Stimulated activated CD4-positive, alpha-beta T cell treated with anti-CD3 and anti-CD28 coated beads, Interleukin-1b, Interleukin-23, amount 100 ng/mL, for 24 hours (primary cell): ENCODE measurements at regions not wholly inside any gene's neighbourhood (a gene's known extent, or its start where the extent isn't known, plus 50 kb on each side); places are given as distances from the start of the nearest gene placed in this dataset.
"Not testable (repeated sequence)": the region's sequence is repeated elsewhere in the genome, so short reads cannot be mapped to it uniquely, and the experiment has no call there.

ENCODE experiments used
- DNase-seq, 4 experiments: peaks; one replicate each; pipeline ENCODE4 v3.0.0-alpha.2; 2020; ENCODE audit warnings: low read depth in 4 of 4, low spot score in 1 of 4

GRCh38 chr2:189308056-189308790, 128.7 kb upstream of the COL5A2 start:
- no peak for DNase-seq

DNA sequence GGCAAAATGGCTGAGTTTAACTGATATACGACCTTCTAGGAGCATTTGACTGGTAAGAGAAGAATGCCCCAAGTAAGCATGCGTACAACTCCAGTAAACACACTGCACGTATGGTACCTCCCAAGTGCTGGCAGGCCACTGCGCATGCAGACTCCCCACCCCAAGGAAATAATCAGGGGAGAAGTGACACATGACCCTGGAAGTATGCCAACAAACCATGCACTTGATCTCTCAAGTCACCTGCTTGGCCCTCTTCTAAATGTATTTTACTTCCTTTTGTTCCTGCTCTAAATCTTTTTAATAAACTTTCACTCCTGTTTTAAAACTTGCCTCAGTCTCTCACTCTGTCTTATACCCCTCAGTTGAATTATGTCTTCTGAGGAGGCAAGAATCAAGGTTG, 129.8 kb upstream of the COL5A2 start:
- DNase-seq = no peak

GRCh38 chr2:189312211-189312610, 129.1 kb upstream of the WDR75 start:
- DNase-seq = no peak

- DNase-seq = no peak
Measured at GRCh38 chr2:189312643-189313042, 128.6 kb upstream of the WDR75 start.

GRCh38 chr2:189318761-189319160, 122.5 kb upstream of the WDR75 start:
- no peak for DNase-seq

GRCh38 chr2:189319424-189319823, 121.8 kb upstream of the WDR75 start:
- DNase-seq = not testable (repeated sequence)

- no peak for DNase-seq
Measured at GRCh38 chr2:189327879-189328847, 113.1 kb upstream of the WDR75 start.

DNA sequence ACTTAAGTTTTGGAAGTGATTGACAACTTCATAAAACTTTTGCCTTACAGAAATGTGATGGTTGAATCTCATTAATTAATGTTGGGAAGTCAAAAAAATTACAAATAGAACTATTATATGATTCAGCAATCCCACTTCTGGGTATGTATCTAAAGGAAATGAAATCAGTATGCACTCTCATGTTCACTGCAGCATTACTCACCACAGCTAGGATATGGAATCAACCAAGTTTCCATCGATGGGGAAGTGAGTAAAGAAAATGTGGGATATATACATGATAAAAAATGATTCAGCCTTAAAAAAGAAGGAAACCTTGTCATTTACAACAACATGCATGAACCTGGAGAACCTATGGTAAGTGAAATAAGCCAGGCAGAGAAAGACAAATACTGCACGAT, 112.4 kb upstream of the WDR75 start:
- no peak for DNase-seq

DNA sequence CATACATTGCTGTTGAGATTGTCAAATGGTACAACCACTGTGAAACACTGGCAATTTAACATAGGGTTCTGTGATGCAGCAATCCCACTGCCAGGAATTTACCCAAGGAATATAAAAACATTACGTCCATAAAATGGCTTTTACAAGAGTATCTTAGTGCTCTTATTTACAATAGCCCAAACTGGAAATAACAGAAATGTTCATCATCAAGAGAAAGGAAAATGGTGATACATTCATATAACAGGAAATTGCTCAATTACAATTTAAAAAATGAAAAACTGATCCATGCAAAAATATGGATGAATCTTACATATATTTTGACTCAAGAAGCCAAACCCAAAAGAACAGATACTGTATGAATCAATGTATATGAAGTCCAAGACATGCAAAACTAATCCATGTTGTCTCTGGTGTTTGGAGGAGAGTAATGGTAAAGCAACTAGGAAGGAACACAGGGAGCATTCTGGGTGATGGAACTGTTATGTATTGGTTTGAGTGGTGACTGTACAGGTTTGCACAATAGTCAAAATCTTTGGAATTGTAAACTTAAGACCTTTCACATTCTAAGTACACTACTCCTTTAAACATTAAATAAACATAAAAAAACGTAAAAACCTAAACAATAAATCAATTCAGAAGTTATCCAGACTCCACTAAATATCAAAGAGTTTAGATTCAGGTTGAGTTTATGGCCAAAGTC, 104.8 kb upstream of the WDR75 start:
- DNase-seq = no peak

GRCh38 chr2:189337656-189338055, 103.6 kb upstream of the WDR75 start:
- DNase-seq = no peak

GRCh38 chr2:189338115-189338514, 103.2 kb upstream of the WDR75 start:
- no peak for DNase-seq

- no peak for DNase-seq
Measured at GRCh38 chr2:189341077-189341476, 100.2 kb upstream of the WDR75 start.

DNA sequence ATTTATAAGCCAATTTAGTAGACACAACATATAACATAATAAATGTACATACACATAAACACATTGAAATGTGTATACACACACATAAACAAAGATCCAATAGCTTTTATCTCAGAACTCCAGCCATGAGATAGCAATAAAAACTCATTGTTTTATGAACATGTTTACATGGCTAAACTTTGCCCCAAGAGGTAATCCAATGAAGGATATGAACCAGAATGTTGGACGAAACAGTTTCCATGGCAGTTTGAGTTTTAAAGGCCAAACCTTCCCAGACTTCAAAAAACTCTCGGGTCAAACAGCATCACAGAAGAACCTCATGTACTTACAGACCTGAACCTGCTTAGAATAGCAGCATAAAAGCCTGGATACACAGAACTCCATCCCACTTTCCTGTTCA, 97.2 kb upstream of the WDR75 start:
- DNase-seq = no peak

DNA sequence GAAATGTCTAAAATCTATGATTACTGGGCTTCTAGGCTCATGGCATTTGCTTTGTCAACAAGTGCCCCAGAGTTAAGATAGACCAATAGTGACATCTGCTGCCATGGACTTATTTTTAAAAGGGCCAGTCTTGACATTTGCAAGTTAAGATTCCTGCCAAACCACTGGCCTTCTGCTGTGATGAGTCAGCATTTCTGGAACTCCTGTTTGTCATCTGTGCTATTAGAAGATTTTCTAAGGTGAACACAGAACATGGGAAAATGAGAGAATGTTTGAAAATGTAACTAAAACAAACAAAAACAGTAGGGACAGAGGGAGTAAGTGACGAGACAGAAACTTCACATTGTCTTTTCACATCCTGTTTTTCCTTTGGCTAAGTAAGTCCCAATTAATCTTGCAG, 93.7 kb upstream of the WDR75 start:
- no peak for DNase-seq

DNA sequence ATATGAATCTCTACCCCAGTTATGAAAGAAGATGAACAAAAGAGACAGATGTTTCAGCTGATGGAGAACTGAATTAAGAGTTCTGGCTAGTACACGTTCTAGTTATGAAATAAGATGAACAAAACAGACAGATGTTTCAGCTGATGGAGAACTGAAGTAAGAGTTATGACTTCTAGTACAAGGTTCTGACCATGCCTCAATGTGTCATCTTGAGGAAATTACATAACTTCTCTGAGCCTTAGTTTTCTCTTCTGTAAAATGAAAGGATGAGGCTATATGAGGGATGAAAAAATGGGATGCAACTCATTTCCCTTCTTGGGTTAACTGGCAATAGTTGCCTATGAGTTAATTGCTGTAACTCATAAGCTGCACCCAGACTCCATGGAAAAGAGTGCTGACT, 92.9 kb upstream of the WDR75 start:
- no peak for DNase-seq

- no peak for DNase-seq
Measured at GRCh38 chr2:189350540-189351209, 90.6 kb upstream of the WDR75 start.

DNA sequence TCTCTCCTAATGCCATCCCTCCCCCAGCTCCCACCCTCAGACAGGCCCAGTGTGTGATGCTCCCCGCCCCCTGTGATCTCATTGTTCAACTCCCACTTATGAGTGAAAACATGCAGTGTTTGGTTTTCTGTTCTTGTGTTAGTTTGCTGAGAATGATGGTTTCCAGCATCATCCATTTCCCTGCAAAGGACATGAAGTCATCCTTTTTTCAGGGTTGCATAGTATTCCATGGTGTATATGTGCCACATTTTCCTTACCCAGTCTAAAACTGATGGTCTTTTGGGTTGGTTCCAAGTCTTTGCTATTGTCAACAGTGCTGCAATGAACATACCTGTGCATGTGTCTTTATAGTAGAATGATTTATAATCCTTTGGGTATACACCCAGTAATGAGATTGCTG, 89.3 kb upstream of the WDR75 start:
- DNase-seq = not testable (repeated sequence)

DNA sequence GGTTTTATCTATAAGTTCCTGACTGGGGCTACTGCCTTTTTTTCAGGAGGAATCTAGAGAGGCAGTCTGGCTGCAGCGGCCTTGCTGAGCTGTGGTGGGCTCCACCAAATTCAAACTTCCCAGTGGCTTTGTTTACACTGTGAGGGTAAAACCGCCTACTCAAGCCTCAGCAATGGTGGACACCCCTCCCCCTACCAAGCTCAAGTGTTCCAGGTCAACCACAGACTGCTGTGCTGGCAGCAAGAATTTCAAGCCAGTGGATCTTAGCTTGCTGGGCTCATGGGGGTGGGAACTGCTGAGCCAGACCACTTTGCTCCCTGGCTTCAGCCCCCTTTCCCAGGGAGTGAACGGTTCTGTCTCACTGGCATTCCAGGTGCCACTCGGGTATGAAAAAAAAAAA, 83.9 kb upstream of the WDR75 start:
- not testable (repeated sequence) for DNase-seq

GRCh38 chr2:189360861-189361260, 80.4 kb upstream of the WDR75 start:
- no peak for DNase-seq

GRCh38 chr2:189362283-189362682, 79.0 kb upstream of the WDR75 start:
- no peak for DNase-seq

DNA sequence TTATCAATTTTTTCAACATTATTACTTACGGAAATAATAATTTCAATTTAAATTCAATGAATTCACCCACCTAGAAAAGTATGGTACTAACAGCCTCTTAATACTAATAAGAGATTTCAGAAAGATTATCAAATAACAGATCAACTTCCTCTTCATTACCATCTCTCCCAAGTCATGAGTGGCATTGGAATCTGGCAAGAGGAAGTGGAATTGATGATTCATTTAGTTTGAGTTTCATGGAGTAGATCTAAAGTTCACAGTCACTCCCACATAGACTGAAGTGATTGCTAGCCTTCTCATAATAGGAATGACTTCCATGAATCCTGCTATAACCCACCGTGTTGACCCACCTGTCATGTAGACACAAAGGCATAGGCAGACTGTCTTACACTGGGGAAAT, 77.7 kb upstream of the WDR75 start:
- DNase-seq = no peak
